GM18511 (cell line): ENCODE measurements at regions not wholly inside any gene's neighbourhood (a gene's known extent, or its start where the extent isn't known, plus 50 kb on each side); places are given as distances from the start of the nearest gene placed in this dataset.
"Not testable (repeated sequence)": the region's sequence is repeated elsewhere in the genome, so short reads cannot be mapped to it uniquely, and the experiment has no call there.

Experiments
- ATAC-seq: cut with Tn5 transposase; IDR thresholded peaks from one replicate; pipeline ENCODE4 v1.9.1; 2021; ENCODE audit warnings: mild to moderate bottlenecking, moderate library complexity; ENCODE audit not compliant: unreplicated experiment

- ATAC-seq: peak; percentile 99
Observed at GRCh38 chr11:104705490-104706190, 192.6 kb downstream of the CASP12 start.

GRCh38 chr11:104704888-104705287 is 193.4 kb downstream of the CASP12 start:
- no peak for ATAC-seq

DNA sequence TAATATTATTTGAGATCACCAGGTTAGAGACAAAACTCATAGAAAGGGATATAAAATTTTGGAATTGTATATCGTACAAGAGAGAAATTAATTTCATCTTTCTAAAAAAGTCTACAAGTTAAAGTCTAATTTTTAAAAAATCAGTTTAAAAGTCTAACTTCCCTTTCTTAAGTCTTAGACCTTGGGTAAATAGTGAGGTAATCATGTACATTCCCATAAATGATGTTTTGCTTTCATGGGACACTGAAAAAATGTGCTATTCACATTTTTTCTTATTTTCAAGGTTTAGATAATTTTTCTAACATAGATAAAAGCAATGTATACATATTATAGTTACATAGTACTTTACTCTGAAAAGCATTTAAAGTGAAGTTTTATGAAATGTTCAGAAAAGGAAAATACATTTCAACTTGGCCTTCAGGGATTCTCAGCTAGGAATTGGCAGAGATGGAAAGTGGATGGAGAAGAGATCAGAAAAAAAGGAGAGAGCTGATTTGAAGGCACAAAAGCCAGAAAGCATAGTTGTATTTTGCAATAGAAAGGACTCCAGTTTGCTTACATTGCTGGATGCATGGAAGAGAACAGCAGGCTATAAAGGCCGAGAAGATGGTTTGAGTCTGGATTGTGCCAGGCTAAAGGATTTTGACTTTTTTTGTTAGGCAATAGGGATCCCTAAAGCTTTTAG is 194.0 kb downstream of the CASP12 start:
- no peak for ATAC-seq

DNA sequence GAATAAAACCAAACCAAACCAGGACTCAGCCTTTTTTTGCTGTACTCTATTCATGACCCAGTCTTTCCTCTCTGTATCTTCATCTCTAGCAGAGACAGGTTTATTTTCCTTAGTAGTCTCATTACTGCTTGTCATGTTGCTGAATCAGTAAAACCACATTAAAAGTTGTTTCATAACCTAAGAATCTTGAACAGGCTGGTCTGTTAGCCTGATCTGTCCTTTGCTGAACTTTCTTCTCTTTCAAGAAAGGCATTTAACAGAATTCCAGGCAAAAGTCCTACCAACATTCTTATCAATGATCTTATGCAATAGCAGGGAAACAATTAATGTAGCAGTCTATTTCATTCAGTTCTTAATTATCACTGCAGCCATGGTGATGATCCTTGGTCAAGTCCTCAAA is 197.7 kb downstream of the CASP12 start:
- ATAC-seq: no peak

DNA sequence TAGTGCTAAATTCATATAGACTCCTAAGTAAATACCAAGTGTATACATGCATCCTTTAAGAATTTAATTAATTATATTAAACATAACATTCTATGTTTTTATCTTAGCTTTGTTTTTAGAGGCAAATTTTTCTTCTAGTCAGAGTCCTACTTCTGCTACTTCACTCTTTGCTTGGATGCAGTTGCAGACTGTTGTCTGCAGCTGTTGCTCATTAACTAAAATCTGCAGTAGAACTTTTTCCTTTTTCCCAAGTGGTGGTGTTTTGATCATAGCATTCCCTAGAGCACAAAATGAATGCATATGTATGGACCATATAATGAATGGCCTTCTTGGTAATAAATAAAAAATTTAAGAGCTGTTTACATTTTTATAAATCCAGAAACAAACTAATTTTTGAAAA is 198.3 kb downstream of the CASP12 start:
- ATAC-seq: no peak

- ATAC-seq: no peak
Observed at GRCh38 chr11:104695065-104695463, 203.2 kb downstream of the CASP12 start.

DNA sequence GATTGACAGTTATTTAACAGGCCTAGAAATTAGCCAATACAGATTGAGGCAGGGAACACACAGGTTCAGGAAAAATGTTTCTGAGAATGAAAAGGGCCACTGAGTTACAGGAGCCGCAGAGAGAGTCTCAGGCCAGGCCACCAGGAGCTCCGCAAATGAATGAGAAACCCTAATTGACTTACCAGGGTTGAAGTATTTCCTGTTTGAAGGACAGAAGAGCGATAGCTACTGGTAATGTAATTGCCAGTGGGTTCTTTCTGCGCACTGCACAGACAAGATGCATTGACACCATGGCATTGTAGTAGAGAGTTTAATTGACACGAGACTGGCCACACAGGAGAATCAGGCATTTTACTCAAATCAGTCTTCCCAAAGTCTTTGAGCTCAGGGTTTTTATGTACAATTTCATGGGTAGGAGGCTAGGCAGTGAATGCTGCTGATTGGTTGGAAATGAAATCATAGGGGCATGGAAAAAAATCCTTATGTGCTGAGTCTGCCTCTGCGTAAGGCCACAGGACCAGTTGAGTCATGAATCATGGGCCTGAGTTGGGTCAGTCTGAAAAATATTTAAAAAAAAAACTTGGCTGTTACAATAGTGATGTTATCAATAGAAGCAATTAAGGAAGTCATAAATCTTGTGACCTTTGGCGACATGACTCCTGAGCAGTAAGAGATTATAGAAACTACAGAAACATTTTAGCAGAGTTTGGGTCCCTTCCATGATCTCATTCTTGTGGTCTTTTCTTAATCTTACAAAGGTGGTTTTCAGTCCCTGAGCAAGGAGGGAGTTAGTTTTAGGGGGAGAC is 203.8 kb downstream of the CASP12 start:
- no peak for ATAC-seq

GRCh38 chr11:104692751-104693150 is 205.5 kb downstream of the CASP12 start:
- no peak for ATAC-seq

DNA sequence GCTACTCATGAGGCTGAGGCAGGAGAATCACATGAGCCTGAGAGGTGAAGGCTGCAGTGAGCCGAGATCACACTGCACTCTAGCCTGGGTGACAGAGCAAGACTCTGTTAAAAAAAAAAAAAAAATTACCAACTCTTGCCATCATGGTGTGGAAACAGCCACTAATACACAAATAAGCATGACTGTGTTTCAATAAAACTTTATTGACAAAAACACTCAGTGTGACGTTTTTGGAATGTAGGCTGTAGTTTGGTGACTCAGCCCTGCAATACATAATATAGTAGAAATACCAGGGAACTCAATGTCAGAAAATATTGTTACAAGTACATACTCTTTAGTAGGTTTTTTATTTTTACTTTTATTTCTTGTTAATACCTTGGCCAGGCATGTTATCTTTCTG is 207.1 kb downstream of the CASP12 start:
- no peak for ATAC-seq

DNA sequence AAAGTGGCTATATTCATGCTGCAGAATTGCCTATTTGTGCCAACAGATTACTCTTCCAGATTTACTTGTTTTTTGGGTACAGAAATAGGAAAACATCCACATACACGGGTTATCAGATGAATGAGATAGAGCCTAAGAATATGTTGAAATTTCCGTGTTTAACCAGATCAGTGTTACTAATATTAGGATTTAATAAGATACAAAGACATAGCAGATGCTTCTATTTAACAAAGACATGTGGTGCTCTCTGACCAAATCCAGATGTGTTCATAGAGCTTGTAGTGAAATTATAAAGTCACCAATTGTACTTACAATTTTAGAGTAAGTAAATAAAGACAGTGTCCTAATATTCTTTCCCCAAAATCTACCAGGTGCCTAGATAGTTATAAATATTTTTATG is 208.0 kb downstream of the CASP12 start:
- ATAC-seq: no peak

- no peak for ATAC-seq
Observed at GRCh38 chr11:104688731-104689130, 209.5 kb downstream of the CASP12 start.

- no peak for ATAC-seq
Observed at GRCh38 chr11:104682206-104682605, 216.1 kb downstream of the CASP12 start.

GRCh38 chr11:104679258-104679657 is 219.0 kb downstream of the CASP12 start:
- ATAC-seq: no peak

GRCh38 chr11:104678408-104678807 is 219.9 kb downstream of the CASP12 start:
- ATAC-seq: no peak

GRCh38 chr11:104677069-104677468 is 221.2 kb downstream of the CASP12 start:
- ATAC-seq: not testable (repeated sequence)

DNA sequence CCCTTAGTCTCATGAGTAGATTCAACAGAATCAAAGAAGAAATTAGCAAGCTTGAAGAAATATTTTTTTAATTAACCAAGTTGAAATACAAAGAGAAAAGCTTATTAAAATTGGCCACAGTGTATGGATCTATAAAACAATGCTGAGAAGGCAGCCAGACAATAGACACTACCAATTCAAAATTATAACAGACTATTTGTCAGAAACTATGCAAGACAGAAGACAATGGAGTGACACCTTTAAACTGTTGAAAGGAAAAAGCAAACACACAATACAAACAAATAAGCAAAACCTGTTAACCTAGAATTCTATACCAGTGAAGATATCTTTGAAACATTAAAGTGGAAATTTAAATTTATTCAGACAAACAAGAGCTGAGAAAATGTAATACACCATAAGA is 225.4 kb downstream of the CASP12 start:
- ATAC-seq: no peak

DNA sequence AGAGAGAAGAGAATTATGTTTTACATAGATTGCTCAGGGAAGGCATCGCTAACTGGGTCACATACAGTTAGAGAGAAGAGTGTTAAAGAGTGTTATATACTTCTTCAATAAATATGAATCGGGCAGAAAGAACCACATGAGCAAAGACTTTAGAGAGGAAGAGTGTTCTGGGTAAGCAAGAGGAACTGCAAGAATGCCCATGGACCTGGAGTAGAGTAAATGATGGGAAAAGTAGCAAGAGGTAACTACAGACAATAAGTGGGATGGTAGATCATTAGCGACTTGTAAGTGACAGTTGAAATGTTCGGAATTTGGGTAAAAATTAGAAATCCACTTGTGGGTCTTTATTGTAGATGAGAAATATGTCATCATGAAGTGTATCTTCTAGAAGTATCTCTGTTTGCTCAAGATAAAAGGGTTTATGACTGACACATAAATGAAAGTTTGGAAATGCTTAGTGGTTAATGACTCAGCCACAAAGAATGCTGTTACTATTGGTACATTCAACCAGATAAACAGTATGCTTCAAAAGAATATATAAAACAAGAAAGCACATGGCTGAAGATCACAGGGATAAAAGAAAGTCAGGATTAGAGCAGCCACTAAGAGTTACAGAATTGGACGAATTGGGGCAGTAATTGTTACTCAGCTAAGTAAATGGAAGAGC is 229.3 kb downstream of the CASP12 start:
- no peak for ATAC-seq

GRCh38 chr11:104666624-104667023 is 231.6 kb downstream of the CASP12 start:
- ATAC-seq: no peak

- no peak for ATAC-seq
Observed at GRCh38 chr11:104665641-104666040, 232.6 kb downstream of the CASP12 start.

GRCh38 chr11:104663190-104664140 is 234.8 kb downstream of the CASP12 start:
- no peak for ATAC-seq
